ENCODE measurements at regions not wholly inside any gene's neighbourhood (a gene's known extent, or its start where the extent isn't known, plus 50 kb on each side); places are given as distances from the start of the nearest gene placed in this dataset.

- no peaks in the 10 kb centered on the region for H3K36me3 ChIP-seq
- 25 to 27% methylated on average over 22 of the region's 22 CpGs for WGBS, 2 donors
- H3K4me3 ChIP-seq = peak overlapping the region in 9 of 10 donors; percentile 18 to 48 (median 42)
- H3K9me3 ChIP-seq = no peaks in the 10 kb centered on the region
- DNase-seq (peak; percentile 57 to 67), ATAC-seq (peak; percentile 77 to 95 (median 86))
- intact Hi-C loops (cut with DNase I) = loop anchor here (1.0 to 10.0 kb wide), 11 partner anchors 82 to 1208 kb away; partner anchors contain the start of genes ELP4 (in 1 of the 10), IMMP1L (in 1 of the 10) and RCN1 (in 1 of the 10)
- H3K27ac ChIP-seq = peak overlapping the region in 2 of 10 donors; percentile 4 to 49
- H3K4me1 ChIP-seq = peaks cover 0 to 15% (median 5%) of the 10 kb centered on the region in 9 donors
- TF ChIP-seq CTCF (IDR thresholded peaks at IDR 0.05) = peak; percentile 51 to 80 (median 68)
- peaks cover 0 to 10% (median 0%) of the 10 kb centered on the region in 7 donors for H3K27me3 ChIP-seq
These were observed 82.3 kb downstream of the RCN1 start for GRCh38 chr11:32172848-32173834.

GRCh38 chr11:32173977-32174376 is 83.1 kb downstream of the RCN1 start:
- peaks cover 0 to 10% (median 0%) of the 10 kb centered on the region in 7 donors for H3K27me3 ChIP-seq
- intact Hi-C loops (cut with DNase I) = loop anchor here (1.0 to 10.0 kb wide), 13 partner anchors 83 to 1209 kb away; partner anchors contain the start of genes ELP4 (in 1 of the 10), IMMP1L (in 1 of the 10) and RCN1 (in 1 of the 10)
- H3K4me3 ChIP-seq = no peak overlapping the region
- no peaks in the 10 kb centered on the region for H3K9me3 ChIP-seq
- ATAC-seq (no peak), DNase-seq (no peak)
- peaks cover 0 to 15% (median 5%) of the 10 kb centered on the region in 9 donors for H3K4me1 ChIP-seq
- no peak for TF ChIP-seq CTCF (IDR thresholded peaks at IDR 0.05)
- no peak overlapping the region for H3K27ac ChIP-seq
- no peaks in the 10 kb centered on the region for H3K36me3 ChIP-seq

- peaks cover 0 to 15% (median 5%) of the 10 kb centered on the region in 9 donors for H3K4me1 ChIP-seq
- peak; percentile 77 to 97 (median 89) for TF ChIP-seq CTCF (IDR thresholded peaks at IDR 0.05)
- H3K27ac ChIP-seq = no peak overlapping the region
- intact Hi-C loops (cut with DNase I) = loop anchor here in 8 of 10 donors (2.0 to 10.0 kb wide), 9 partner anchors 124 to 1212 kb away; partner anchors contain the start of genes ELP4 (in 1 of the 8) and IMMP1L (in 1 of the 8)
- 37 to 39% methylated on average over 8 of the region's 8 CpGs for WGBS, 2 donors
- ATAC-seq (peak; percentile 52 to 80 (median 64)), DNase-seq (peak; percentile 27 to 82)
- H3K27me3 ChIP-seq = peaks cover 0 to 10% (median 0%) of the 10 kb centered on the region in 7 donors
- no peak overlapping the region for H3K4me3 ChIP-seq
- H3K9me3 ChIP-seq = no peaks in the 10 kb centered on the region
- no peaks in the 10 kb centered on the region for H3K36me3 ChIP-seq
These were observed 85.5 kb downstream of the RCN1 start for GRCh38 chr11:32176223-32176934.

- 91 to 95% methylated on average over 7 of the region's 7 CpGs for WGBS, 2 donors
- no peak overlapping the region for H3K4me3 ChIP-seq
- no peak for TF ChIP-seq CTCF (IDR thresholded peaks at IDR 0.05)
- peaks cover 0 to 2% (median 0%) of the 10 kb centered on the region in 9 donors for H3K4me1 ChIP-seq
- H3K27me3 ChIP-seq = peaks cover 0 to 11% (median 0%) of the 10 kb centered on the region in 7 donors
- DNase-seq = no peak
- no peaks in the 10 kb centered on the region for H3K36me3 ChIP-seq
- no peak overlapping the region for H3K27ac ChIP-seq
- intact Hi-C loops (cut with DNase I) = loop anchor here in 8 of 10 donors (5.0 to 10.0 kb wide), 8 partner anchors 674 to 1214 kb away; partner anchors contain the start of genes ELP4 (in 1 of the 8) and IMMP1L (in 1 of the 8)
- no peaks in the 10 kb centered on the region for H3K9me3 ChIP-seq
- ATAC-seq = no peak
These were observed 87.8 kb downstream of the RCN1 start for GRCh38 chr11:32178692-32179091.

Data from heart right ventricle (tissue), 16 donors.